GM10248 (cell line): ENCODE measurements at regions not wholly inside any gene's neighbourhood (a gene's known extent, or its start where the extent isn't known, plus 50 kb on each side); places are given as distances from the start of the nearest gene placed in this dataset.
"Not testable (repeated sequence)": the region's sequence is repeated elsewhere in the genome, so short reads cannot be mapped to it uniquely, and the experiment has no call there.

Experiments used
- CTCF ChIA-PET: fragments of 300-600 bp; sonication (Branson Sonifier 250); formaldehyde crosslinking; extraction: SDS; loops from one replicate; lab custom pipeline; 2021; ENCODE audit warnings: antibody characterized with exemption; lab: Yijun Ruan, JAX
- POLR2A ChIA-PET: fragments of 350-650 bp; sonication (Branson Sonifier 250); formaldehyde crosslinking; extraction: SDS; loops from one replicate; lab custom pipeline; 2020; ENCODE audit warnings: antibody characterized with exemption; lab: Yijun Ruan, JAX
- DNase-seq: peaks from one replicate; pipeline ENCODE4 v3.0.0; 2012; ENCODE audit errors: extremely low spot score
- CTCF ChIP-seq: IDR thresholded peaks from 2 replicates; pipeline ENCODE4 v1.5.1; 2012; ENCODE audit warnings: mild to moderate bottlenecking, low read depth; ENCODE audit errors: extremely low read depth, missing control alignments, control extremely low read depth

- CTCF ChIA-PET: no interaction called here
- no peak for DNase-seq
- POLR2A ChIA-PET: no interaction called here
- TF ChIP-seq CTCF: no peak
Measured at GRCh38 chr11:24163146-24163545, 333.7 kb upstream of the LUZP2 start.

- no peak for TF ChIP-seq CTCF
- CTCF ChIA-PET: no interaction called here
- POLR2A ChIA-PET: no interaction called here
- DNase-seq: no peak
Measured at GRCh38 chr11:24163841-24164240, 333.0 kb upstream of the LUZP2 start.

GRCh38 chr11:24171869-24172268, 325.0 kb upstream of the LUZP2 start:
- ChIA-PET POLR2A (no interaction called here), CTCF (interaction anchor here (1.3 kb wide), 1 partner anchor 9 kb away, joined by 3 read pairs; no protein-coding TSS in a partner anchor)
- no peak for TF ChIP-seq CTCF

GRCh38 chr11:24181395-24182047, 315.3 kb upstream of the LUZP2 start:
- ChIA-PET POLR2A (no interaction called here), CTCF (no interaction called here)
- TF ChIP-seq CTCF: no peak
- DNase-seq: no peak

More at GRCh38 chr11:24171869-24172268, 325.0 kb upstream of the LUZP2 start:
- DNase-seq: no peak

GRCh38 chr11:24185535-24185934, 311.3 kb upstream of the LUZP2 start:
- DNase-seq, CTCF ChIA-PET, POLR2A ChIA-PET: not testable (repeated sequence)

- ChIA-PET POLR2A (no interaction called here), CTCF (no interaction called here)
- no peak for TF ChIP-seq CTCF
- no peak for DNase-seq
Measured at GRCh38 chr11:24196733-24197132, 300.1 kb upstream of the LUZP2 start.

- DNase-seq: no peak
- TF ChIP-seq CTCF: no peak
- ChIA-PET CTCF (no interaction called here), POLR2A (no interaction called here)
Measured at GRCh38 chr11:24198481-24198880, 298.4 kb upstream of the LUZP2 start.
